H1 (cell line): ENCODE measurements at regions not wholly inside any gene's neighbourhood (a gene's known extent, or its start where the extent isn't known, plus 50 kb on each side); places are given as distances from the start of the nearest gene placed in this dataset.

ENCODE experiments used
- CTCF ChIA-PET: fragments of 300-600 bp; sonication (Branson Sonifier 250); formaldehyde crosslinking; loops from one replicate; lab custom pipeline; 2021; ENCODE audit not compliant: partially characterized antibody; lab: Charles Lee
- POLR2A ChIA-PET: fragments of 300-600 bp; sonication (Branson Sonifier 250); formaldehyde crosslinking; loops from one replicate; lab custom pipeline; 2021; ENCODE audit warnings: inconsistent platforms; ENCODE audit not compliant: partially characterized antibody; lab: Charles Lee
- DNase-seq, 2 experiments: peaks; one replicate each; pipeline versions ENCODE4 v3.0.0 to v3.0.0-alpha.2; 2010 to 2022; ENCODE audit warnings: low spot score in 2 of 2, low read depth in 1 of 2, mixed read lengths in 1 of 2
- FAIRE-seq: peaks from 2 replicates; lab custom pipeline; 2011; peaks lifted over from hg19 to GRCh38; lab: Jason Lieb, UNC
- H2AFZ ChIP-seq: 2 replicates; pipeline ENCODE4 v1.8.1; 2012; ENCODE audit warnings: low read length, inconsistent platforms
- H2AK5ac ChIP-seq: 2 replicates; pipeline ENCODE4 v1.6.1; 2013; ENCODE audit warnings: low read depth, low read length
- H2BK120ac ChIP-seq: replicated peaks from 2 replicates; pipeline ENCODE3; 2013; ENCODE audit warnings: low read depth, low read length, inconsistent platforms
- H2BK12ac ChIP-seq: 2 replicates; pipeline ENCODE4 v1.6.1; 2013; ENCODE audit warnings: low read depth, low read length
- H2BK15ac ChIP-seq: 2 replicates; pipeline ENCODE4 v1.6.1; 2013; ENCODE audit warnings: low read length
- H2BK20ac ChIP-seq: 2 replicates; pipeline ENCODE4 v1.6.1; 2013; ENCODE audit warnings: low read length
- H2BK5ac ChIP-seq: 2 replicates; pipeline ENCODE4 v1.6.1; 2013; ENCODE audit warnings: low read depth, low read length
- H3K14ac ChIP-seq: 2 replicates; pipeline ENCODE4 v1.6.1; 2013; ENCODE audit warnings: inconsistent platforms; ENCODE audit not compliant: insufficient read length
- H3K18ac ChIP-seq: 2 replicates; pipeline ENCODE4 v1.6.1; 2013; ENCODE audit warnings: low read length; ENCODE audit errors: extremely low read depth
- H3K23ac ChIP-seq: 2 replicates; pipeline ENCODE4 v1.6.1; 2013; ENCODE audit warnings: inconsistent platforms; ENCODE audit not compliant: insufficient read length
- H3K23me2 ChIP-seq: 2 replicates; pipeline ENCODE4 v1.6.1; 2013; ENCODE audit warnings: low read depth, low read length
- H3K27ac ChIP-seq: 2 replicates; pipeline ENCODE4 v1.6.1; 2011; ENCODE audit warnings: low read depth, low read length, inconsistent platforms
- H3K27me3 ChIP-seq, 4 experiments: replicated peaks in 1 of 4; 1 replicate in 1 of 4; 2 replicates in 3 of 4; pipeline versions ENCODE4 v1.6.1 to v1.8.1; 2011 to 2013; ENCODE audit warnings: low read length in 3 of 4, mild to moderate bottlenecking in 3 of 4, inconsistent platforms in 2 of 4, mixed read lengths in 2 of 4, moderate library complexity in 1 of 4; ENCODE audit not compliant: control insufficient read depth in 3 of 4, insufficient read depth in 3 of 4; ENCODE audit errors: extremely low read depth in 1 of 4
- H3K36me3 ChIP-seq, 4 experiments: 2 replicates each; pipeline versions ENCODE4 v1.6.1 to v1.8.1; 2011 to 2013; ENCODE audit warnings: mild to moderate bottlenecking in 4 of 4, low read length in 3 of 4, moderate library complexity in 2 of 4, control low read depth in 1 of 4, inconsistent platforms in 1 of 4; ENCODE audit not compliant: insufficient read depth in 4 of 4, control insufficient read depth in 2 of 4
- H3K4ac ChIP-seq: replicated peaks from 2 replicates; pipeline ENCODE3; 2013; ENCODE audit warnings: low read length, low read depth, mixed read lengths, inconsistent platforms; ENCODE audit not compliant: insufficient read length
- H3K4me1 ChIP-seq, 4 experiments: replicated peaks in 1 of 4; 1 replicate in 1 of 4; 2 replicates in 3 of 4; pipeline versions ENCODE4 v1.6.1 to v1.8.1; 2011 to 2013; ENCODE audit warnings: low read length in 3 of 4, inconsistent platforms in 2 of 4, mixed read lengths in 1 of 4; ENCODE audit not compliant: insufficient read depth in 4 of 4, control insufficient read depth in 3 of 4
- H3K4me2 ChIP-seq, 2 experiments: 2 replicates each; pipeline versions ENCODE4 v1.6.1 to v1.8.1; 2011 to 2013; ENCODE audit warnings: low read depth in 2 of 2, low read length in 2 of 2, control low read depth in 1 of 2, inconsistent platforms in 1 of 2, mild to moderate bottlenecking in 1 of 2; ENCODE audit not compliant: insufficient read depth in 1 of 2
- H3K4me3 ChIP-seq, 4 experiments: fragments of 200-600, 300-600 bp in 1 of 4; sonication (generic), shearing (Covaris generic), sonication (Bioruptor Twin) in 1 of 4; 2 replicates each; pipeline versions ENCODE4 v1.5.1 to v1.8.1; 2011 to 2016; ENCODE audit warnings: low read length in 4 of 4, low read depth in 3 of 4, control low read depth in 2 of 4, inconsistent platforms in 2 of 4, mild to moderate bottlenecking in 2 of 4, mixed read lengths in 1 of 4, moderate library complexity in 1 of 4; ENCODE audit not compliant: insufficient read depth in 2 of 4; ENCODE audit errors: extremely low read depth in 1 of 4
- H3K56ac ChIP-seq: replicated peaks from 2 replicates; pipeline ENCODE3; 2013; ENCODE audit warnings: low read depth, mild to moderate bottlenecking, mixed read lengths, low read length, inconsistent platforms; ENCODE audit not compliant: insufficient read length
- H3K79me1 ChIP-seq: 2 replicates; pipeline ENCODE4 v1.6.1; 2013; ENCODE audit warnings: low read depth, low read length, control low read depth
- H3K79me2 ChIP-seq, 2 experiments: 2 replicates each; pipeline versions ENCODE4 v1.6.1 to v1.8.1; 2012 to 2013; ENCODE audit warnings: low read length in 2 of 2, mild to moderate bottlenecking in 2 of 2, inconsistent platforms in 1 of 2; ENCODE audit not compliant: insufficient read depth in 2 of 2, control insufficient read depth in 1 of 2
- H3K9ac ChIP-seq, 4 experiments: replicated peaks in 1 of 4; 1 replicate in 1 of 4; 2 replicates in 3 of 4; pipeline versions ENCODE4 v1.6.1 to v1.8.1; 2011 to 2013; ENCODE audit warnings: low read depth in 3 of 4, low read length in 3 of 4, control low read depth in 2 of 4, mild to moderate bottlenecking in 2 of 4, moderate library complexity in 2 of 4, inconsistent platforms in 1 of 4; ENCODE audit errors: extremely low read depth in 1 of 4
- H3K9me3 ChIP-seq, 2 experiments: 2 replicates each; pipeline versions ENCODE4 v1.6.1 to v1.8.1; 2012 to 2013; ENCODE audit warnings: mild to moderate bottlenecking in 2 of 2, moderate library complexity in 2 of 2, control low read depth in 1 of 2, inconsistent platforms in 1 of 2, low read depth in 1 of 2, low read length in 1 of 2, mixed read lengths in 1 of 2; ENCODE audit not compliant: insufficient read depth in 2 of 2
- H4K20me1 ChIP-seq, 2 experiments: replicated peaks in 1 of 2; 2 replicates each; pipeline versions ENCODE3 to v1.8.1; 2011 to 2013; ENCODE audit warnings: inconsistent platforms in 2 of 2, low read length in 2 of 2, mild to moderate bottlenecking in 1 of 2; ENCODE audit not compliant: insufficient read depth in 2 of 2, control insufficient read depth in 1 of 2
- H4K5ac ChIP-seq: 2 replicates; pipeline ENCODE4 v1.6.1; 2013; ENCODE audit warnings: low read length, low read depth, mixed read lengths, inconsistent platforms; ENCODE audit not compliant: insufficient read length
- H4K8ac ChIP-seq: 2 replicates; pipeline ENCODE4 v1.8.0; 2013; ENCODE audit warnings: mild to moderate bottlenecking, moderate library complexity, low read length, inconsistent platforms; ENCODE audit not compliant: insufficient read depth; ENCODE audit errors: extremely low read depth
- H4K91ac ChIP-seq: replicated peaks from 2 replicates; pipeline ENCODE3; 2013; ENCODE audit warnings: low read length, mixed read lengths, inconsistent platforms; ENCODE audit not compliant: insufficient read length
- CEBPB ChIP-seq: IDR thresholded peaks from 2 replicates; pipeline ENCODE4 v1.6.1; 2012; ENCODE audit warnings: low read depth, low read length
- CHD1 ChIP-seq: IDR thresholded peaks from 2 replicates; pipeline ENCODE4 v1.6.1; 2012; ENCODE audit warnings: low read depth, low read length, improper control_type of control experiment
- CHD2 ChIP-seq: IDR thresholded peaks from 2 replicates; pipeline ENCODE4 v1.6.1; 2012; ENCODE audit warnings: low read length, improper control_type of control experiment
- CREB1 ChIP-seq: IDR thresholded peaks from 2 replicates; pipeline ENCODE4 v1.6.1; 2012; ENCODE audit warnings: inconsistent platforms
- KDM4A ChIP-seq: IDR thresholded peaks from one replicate; pipeline ENCODE4 v1.7.1; 2012; ENCODE audit warnings: low read depth, mild to moderate bottlenecking, moderate library complexity, low read length, inconsistent platforms; ENCODE audit not compliant: severe bottlenecking
- RNF2 ChIP-seq: fragments of 200-900, 300-1000 bp; sonication (generic); IDR thresholded peaks from 2 replicates; pipeline ENCODE4 v1.7.1; 2016; ENCODE audit warnings: borderline replicate concordance, low read depth, mild to moderate bottlenecking, antibody characterized with exemption, low read length; ENCODE audit not compliant: poor library complexity, severe bottlenecking; ENCODE audit errors: missing control alignments
- SIN3A ChIP-seq, 2 experiments: IDR thresholded peaks in 1 of 2; conservative IDR thresholded peaks in 1 of 2; 2 replicates each; pipeline ENCODE4 v1.6.1; 2011 to 2012; ENCODE audit warnings: low read length in 2 of 2, improper control_type of control experiment in 1 of 2, low read depth in 1 of 2, mild to moderate bottlenecking in 1 of 2
- SIRT6 ChIP-seq: IDR thresholded peaks from one replicate; pipeline ENCODE4 v1.7.1; 2012; ENCODE audit warnings: low read length, inconsistent platforms
- SUZ12 ChIP-seq: fragments of 200-600 bp; sonication (generic); IDR thresholded peaks from 2 replicates; pipeline ENCODE4 v1.6.1; 2012; ENCODE audit warnings: mild to moderate bottlenecking, inconsistent platforms, low read length, moderate library complexity, mixed read lengths
- TAF1 ChIP-seq: IDR thresholded peaks from 2 replicates; pipeline ENCODE4 v1.6.1; 2011; ENCODE audit warnings: mild to moderate bottlenecking, low read depth, low read length
- TEAD4 ChIP-seq: IDR thresholded peaks from 2 replicates; pipeline ENCODE4 v1.6.1; 2012; ENCODE audit warnings: low read depth, low read length, inconsistent platforms, mixed read lengths
- WGBS, 2 experiments: shearing (Covaris generic) in 1 of 2; methylation state at CpG; one replicate each; pipeline versions ENCODE4 v1.1.6 to v1.1.7; 2013 to 2015; ENCODE audit warnings: low lambda C conversion rate in 2 of 2, mixed read lengths in 2 of 2, inconsistent platforms in 1 of 2, low coverage in 1 of 2, missing lambda C conversion rate in 1 of 2; ENCODE audit not compliant: insufficient replicate concordance in 2 of 2, insufficient coverage in 1 of 2, insufficient read length in 1 of 2; ENCODE audit errors: extremely low coverage in 1 of 2, missing lambda C conversion rate in 1 of 2; 5-methylcytosine and 5-hydroxymethylcytosine counted together

GRCh38 chr2:129491308-129491707 is 488.2 kb upstream of the RAB6C start:
- FAIRE-seq, result no peak
- H2BK12ac ChIP-seq, result no peak overlapping the region
- no peak overlapping the region for H3K56ac ChIP-seq
- no peaks in the 10 kb centered on the region for H3K79me1 ChIP-seq
- no peaks in the 10 kb centered on the region for H3K4me1 ChIP-seq
- no peak overlapping the region for H2BK20ac ChIP-seq
- H4K5ac ChIP-seq, result no peak overlapping the region
- H3K9ac ChIP-seq, result no peak overlapping the region
- TF ChIP-seq SIRT6, result no peak
- TF ChIP-seq CHD2, result no peak
- TF ChIP-seq TAF1, result no peak
- no peak for TF ChIP-seq CEBPB
- no peak for TF ChIP-seq RNF2
- TF ChIP-seq SIN3A (conservative IDR thresholded peaks at IDR 0.05 in 1 of 2, IDR thresholded peaks at IDR 0.05 in 1 of 2; ENCODE audit: low read depth in 1 of 2, low read length in 2 of 2), result no peak
- no peak for TF ChIP-seq TEAD4
- no peak for TF ChIP-seq SUZ12
- TF ChIP-seq CREB1, result no peak
- TF ChIP-seq CHD1, result no peak
- no peak for TF ChIP-seq KDM4A
- H3K9me3 ChIP-seq, result no peaks in the 10 kb centered on the region
- no peak for DNase-seq
- no peak overlapping the region for H4K91ac ChIP-seq
- no peak overlapping the region for H2BK5ac ChIP-seq
- H2BK120ac ChIP-seq, result no peak overlapping the region
- WGBS, 2 experiments, result 69% methylated on average over 2 of the region's 2 CpGs; no CpG with 5 or more reads in 1 of the 2 experiments
- no peak overlapping the region for H3K4me2 ChIP-seq
- H3K14ac ChIP-seq, result no peak overlapping the region
- no peak overlapping the region for H2AK5ac ChIP-seq
- no peaks in the 10 kb centered on the region for H3K36me3 ChIP-seq
- ChIA-PET POLR2A (no interaction called here), CTCF (interaction anchor here (0.7 kb wide), 1 partner anchor 321 kb away, joined by 3 read pairs; no protein-coding TSS in a partner anchor)
- no peak overlapping the region for H3K23ac ChIP-seq
- H4K20me1 ChIP-seq, result no peaks in the 10 kb centered on the region
- no peak overlapping the region for H3K27ac ChIP-seq
- H2BK15ac ChIP-seq, result no peak overlapping the region
- no peak overlapping the region for H3K18ac ChIP-seq
- no peaks in the 10 kb centered on the region for H3K79me2 ChIP-seq
- H4K8ac ChIP-seq, result no peak overlapping the region
- no peak overlapping the region for H2AFZ ChIP-seq
- no peak overlapping the region for H3K4me3 ChIP-seq
- no peaks in the 10 kb centered on the region for H3K27me3 ChIP-seq
- H3K23me2 ChIP-seq, result no peaks in the 10 kb centered on the region
- H3K4ac ChIP-seq, result no peak overlapping the region
